ENCODE measurements at regions not wholly inside any gene's neighbourhood (a gene's known extent, or its start where the extent isn't known, plus 50 kb on each side); places are given as distances from the start of the nearest gene placed in this dataset.
A peak's percentile ranks its signal among the peaks of the same experiment; 100 is the strongest.

DNA sequence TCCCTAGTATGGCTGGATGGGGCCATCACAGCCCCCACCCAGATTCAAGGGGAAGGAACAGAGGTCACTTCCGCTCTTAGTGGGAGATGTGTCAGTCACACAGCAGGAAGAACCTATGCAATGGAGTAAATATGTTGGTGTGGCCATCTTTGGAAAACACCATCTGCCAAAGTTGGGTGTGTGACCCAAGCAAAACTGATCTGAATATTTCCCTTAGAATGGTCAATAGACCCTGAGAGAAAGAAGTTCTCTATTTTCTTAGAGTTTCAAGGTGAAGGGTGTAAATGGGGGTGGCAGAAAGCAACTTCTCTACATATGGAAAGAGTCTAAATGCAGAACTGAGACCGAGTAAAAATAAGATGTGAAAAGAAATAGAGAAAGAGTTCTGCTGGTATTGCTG, 212.7 kb downstream of the ESM1 start:
- DNase-seq (ENCODE audit: low read depth in 2 of 2): no peak

DNA sequence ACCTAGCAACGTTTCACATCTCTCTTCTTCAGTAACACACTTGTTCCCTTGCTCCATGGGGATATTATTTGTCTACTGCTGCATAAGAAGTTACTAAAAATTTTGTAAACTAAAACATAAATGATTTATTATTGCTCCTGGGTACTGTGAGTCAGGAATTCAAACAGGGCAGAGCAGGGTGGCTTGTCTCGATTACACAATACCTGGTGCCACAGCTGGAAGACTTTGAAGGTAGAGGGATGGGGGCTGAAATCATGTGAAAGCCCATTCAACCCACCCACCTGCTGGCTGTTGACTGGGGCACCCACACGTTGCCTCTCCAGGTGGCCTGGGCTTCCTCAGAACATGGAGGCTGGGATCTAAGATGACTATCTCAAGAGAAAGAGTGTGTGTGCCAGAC, 213.2 kb downstream of the ESM1 start:
- DNase-seq (ENCODE audit: low read depth in 2 of 2): no peak

DNA sequence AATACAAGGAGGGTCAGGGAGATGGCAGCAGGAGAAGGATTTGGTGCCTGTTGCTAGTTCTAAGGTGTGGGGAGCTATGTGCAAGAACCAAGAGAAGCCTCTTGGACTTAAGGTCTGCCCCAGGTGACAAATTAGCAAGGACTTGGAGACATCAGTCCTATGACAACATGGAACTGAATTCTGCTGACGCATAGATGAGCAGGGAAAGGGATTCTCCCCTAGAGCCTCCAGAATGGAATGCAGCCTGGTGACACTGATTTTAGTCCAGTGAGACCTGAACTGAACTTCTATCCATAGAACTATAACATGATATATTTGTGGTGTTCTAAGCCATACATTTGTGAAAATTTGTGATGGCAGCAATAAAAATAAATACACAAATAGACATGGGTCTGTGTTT, 215.6 kb downstream of the ESM1 start:
- no peak for DNase-seq (ENCODE audit: low read depth in 2 of 2)

DNA sequence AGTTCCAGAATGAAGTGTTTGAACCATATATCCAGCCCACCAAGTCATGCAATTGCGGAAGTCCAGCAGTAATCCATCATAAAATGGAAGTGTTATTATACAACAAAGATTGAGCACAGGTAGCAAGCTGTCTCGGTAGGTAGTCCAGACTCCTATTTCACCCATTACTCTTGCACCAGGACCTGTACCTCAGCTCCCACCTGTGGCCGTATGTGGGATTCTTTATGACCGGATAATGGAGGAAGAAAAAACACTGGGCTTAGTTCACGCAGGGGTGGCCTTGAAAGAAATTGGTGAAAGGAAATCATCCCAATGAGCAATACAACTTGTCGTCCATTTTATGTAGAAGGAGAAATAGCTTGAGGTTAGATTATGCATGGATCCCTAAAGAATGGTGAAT, 216.3 kb downstream of the ESM1 start:
- no peak for DNase-seq (ENCODE audit: low read depth in 2 of 2)

DNA sequence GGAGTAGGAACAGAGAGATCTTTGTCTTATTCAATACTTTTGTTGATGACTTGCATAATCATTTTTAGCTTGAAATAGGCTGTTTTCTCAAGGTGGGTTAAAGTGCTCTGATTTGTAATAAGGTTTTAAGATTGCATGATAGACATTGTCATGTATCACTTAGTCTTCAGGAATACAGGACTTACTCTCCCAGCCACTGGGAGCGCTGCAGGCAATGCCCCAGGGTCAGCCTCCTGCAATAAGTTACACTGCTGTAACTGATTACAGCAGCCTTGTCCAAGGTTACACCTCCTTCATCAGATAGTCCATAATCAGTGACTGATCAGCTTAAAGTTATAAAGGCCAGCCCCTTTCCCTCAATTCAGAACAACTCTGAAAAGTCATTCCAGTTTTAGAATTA, 218.6 kb downstream of the ESM1 start:
- no peak for DNase-seq (ENCODE audit: low read depth in 2 of 2)

DNA sequence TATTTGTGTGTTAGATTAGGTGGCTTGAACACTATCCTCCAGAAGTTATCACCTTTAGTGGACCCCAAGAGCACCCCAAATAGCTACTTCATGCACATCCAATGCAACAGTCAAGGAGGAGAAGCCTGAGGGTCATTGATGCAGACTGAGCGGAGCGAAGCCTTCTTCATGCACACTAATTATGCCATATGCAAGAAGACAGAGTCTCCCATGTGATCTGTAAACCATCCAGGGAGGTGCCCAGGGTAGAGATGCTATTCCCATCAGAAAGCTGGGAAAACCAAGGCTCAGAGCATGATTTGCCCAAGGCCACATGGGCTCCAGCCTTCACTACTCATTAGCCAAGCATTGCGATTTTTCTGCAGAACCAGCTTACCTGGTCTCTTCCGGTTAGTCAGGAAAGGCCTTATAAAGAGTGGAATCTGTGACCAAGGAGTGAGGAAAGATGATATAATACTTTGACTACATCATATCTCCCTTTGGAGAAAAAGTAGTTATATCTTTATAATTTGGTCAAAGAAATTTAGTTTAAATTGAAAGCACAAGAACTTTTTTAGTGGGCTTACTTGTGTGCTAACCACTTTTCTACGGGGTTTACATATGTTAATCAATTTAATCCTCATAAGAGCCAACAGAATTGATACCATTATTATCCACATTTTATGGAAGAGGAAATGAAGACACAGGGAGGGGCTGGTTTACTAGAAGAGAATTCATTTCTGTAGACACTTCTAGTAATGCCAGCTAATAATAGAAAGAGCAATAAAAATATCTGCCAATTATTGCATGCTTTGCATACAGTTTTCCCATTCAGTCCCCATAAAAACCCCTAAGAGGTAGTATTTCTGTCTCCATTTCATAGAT, 220.0 kb downstream of the ESM1 start:
- no peak for DNase-seq (ENCODE audit: low read depth in 2 of 2)

DNA sequence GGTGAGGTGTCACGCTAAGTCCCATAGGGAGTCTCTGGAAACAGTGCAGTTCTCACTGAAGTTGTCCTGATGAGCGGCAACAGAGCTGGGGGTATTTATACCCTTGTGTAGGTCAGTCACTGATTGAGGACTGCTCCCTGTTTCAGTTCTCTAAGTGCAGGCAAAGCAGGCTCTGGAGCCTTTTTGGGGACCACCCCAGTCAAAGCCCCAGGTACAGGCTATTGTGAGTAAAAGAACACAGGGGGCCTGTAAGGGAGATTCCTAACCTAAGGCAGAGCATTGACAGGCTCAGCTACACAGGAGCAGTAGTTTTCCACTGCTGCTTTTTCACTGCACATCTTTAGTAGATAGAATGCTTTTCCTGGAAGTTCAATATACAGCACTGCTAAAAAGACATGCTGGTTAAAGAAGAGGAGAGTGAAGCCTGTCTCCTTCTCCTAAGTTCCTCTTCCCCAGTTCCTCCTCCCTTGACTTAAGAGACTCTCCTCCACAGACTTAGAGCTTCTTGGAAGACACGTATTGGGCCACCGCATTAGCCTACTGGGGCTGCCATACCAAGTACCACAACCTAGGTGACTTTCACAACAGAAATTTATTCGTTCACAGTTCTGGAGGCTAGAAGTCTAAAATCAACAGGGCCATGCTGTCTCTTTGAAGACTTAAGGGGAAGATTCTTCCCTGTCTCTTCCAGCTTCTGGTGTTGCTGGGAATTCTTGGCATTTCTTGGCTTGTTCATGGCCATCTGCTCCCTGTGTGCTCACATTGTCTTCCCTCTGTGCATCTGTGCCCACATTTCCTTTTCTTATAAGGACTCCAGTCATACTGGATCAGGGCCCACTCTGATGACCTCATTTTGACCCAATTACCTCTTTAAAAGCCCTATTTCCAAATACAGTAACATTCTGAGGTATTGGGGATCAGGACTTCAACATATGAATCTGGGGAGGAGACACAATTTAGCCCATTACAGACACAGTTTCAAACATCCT, 221.0 kb downstream of the ESM1 start:
- DNase-seq (ENCODE audit: low read depth in 2 of 2): peak in 1 of 2 experiments; percentile 21

DNA sequence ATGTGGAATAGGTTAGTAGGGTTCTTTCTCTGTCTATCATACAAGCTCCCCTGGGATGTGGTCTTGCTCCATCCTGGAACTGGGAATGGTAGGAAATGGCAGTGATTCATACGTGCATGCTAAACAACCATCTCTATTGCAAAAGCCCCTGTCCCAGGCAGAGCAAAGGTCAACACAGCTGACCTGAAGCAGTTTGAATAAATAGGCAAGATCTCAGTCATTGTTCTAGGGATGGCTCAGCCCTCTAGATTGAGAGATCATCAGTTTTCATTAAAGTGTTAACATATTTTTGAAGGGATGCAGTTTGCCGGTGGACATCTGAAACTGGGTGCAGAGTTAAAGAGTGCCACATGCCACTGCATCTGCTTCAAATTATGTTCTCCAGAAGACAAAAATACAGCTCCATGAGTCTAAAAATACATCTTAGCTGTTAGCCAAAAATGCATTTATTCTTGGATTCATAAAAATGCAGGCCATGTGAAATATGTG, 224.1 kb downstream of the ESM1 start:
- peak; percentile 99 to 100 for DNase-seq (ENCODE audit: low read depth in 2 of 2)

DNA sequence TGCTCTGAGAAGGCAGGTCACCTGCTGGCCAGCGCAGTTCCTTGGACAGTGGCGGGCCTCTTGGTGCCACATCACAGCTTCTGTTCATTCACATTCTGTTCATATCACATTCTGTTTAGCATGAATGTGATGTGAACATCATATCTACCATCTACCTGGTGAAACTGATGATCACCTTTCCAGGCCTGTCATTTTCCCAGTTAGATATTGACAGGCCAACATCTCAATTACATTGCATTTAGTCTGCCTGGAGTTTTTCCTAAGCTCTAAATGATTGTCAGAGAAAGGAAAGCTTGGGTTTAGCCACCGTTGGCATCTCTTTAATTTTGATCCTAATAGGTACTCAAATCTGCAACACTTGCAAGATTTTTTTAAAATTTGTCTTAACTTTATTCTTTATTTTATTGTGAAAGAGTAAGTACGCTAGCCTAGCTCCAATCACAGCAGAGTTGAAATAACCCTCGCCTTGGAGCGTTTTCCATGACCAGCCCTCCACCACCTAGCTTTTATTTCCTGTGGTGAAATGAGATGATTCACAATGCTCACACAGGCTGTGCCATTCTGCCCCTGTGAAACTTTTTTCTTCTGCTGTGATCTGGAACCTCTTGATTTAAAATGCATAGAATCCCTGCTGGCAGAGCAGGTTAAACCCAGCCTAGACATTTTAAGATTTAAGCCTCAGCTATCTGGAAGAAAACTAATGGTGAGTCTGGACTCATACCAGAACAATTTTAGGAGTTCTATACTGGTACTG, 225.0 kb downstream of the ESM1 start:
- no peak for DNase-seq (ENCODE audit: low read depth in 2 of 2)

DNA sequence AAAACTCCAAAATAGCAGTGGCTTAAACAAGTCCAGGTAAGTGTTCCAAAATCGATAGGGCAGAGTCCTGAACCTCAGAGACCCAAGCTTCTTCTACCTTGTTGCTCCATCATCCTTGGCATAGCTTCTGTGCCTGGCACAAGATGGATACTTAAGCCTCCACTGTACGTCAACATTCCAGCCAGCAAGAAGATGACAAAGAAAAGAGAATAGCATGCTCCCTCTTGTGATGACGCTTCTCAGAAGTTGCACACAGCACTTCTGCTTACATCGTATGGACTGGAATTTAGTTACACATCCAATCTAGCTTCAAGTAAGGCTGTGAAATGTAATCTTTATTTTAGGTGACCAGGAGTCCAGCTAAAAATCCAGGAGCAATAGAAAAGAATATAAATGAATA, 227.4 kb downstream of the ESM1 start:
- DNase-seq (ENCODE audit: low read depth in 2 of 2): peak; percentile 65 to 66

DNA sequence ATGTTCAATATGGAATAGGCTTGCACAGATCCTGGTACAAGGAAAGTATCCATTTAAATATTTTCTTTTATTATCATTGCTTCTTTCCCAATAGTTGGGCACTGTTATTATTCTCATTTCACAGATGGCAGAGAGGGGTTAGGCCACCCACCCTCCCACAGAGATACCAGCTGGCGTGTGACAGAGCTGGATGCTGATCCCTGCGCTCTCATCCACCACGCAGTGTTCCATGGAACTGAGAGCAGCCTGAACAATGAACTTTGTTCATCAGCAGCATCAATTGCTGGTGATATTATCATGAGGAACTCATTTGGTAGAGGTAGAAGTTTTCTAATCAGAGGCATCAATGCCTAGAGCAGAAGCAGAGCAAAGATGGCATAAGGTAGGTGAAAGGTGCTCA, 227.9 kb downstream of the ESM1 start:
- DNase-seq (ENCODE audit: low read depth in 2 of 2): no peak

DNA sequence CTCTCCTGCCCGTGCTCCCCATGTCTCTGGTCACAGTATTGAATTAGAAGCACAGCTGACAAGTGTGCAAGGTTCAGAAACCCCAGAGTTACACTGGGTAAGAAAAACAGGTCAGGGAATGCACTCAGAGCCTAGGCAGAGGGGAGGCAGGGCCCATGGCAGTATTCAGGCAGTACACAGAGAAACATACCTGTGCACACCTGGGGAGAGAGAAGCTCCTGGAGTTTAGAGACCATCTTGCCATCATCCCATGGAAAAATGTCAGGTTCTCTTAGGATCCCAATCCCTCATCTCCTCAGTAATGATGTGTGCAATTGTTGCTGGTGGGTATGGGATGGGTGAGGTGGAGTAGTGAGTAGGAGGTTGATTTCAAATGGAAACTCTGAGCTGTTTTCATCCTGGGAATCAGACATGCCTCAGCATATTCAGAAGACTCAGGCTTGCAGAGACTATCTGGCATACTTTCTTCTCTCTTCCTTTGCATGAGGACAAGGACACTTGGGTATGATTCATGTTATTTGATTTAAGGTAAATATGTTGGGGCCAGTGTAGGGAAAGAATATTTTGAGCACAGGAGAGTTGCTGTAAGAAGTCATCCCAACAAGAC, 228.5 kb downstream of the ESM1 start:
- DNase-seq (ENCODE audit: low read depth in 2 of 2): no peak

DNA sequence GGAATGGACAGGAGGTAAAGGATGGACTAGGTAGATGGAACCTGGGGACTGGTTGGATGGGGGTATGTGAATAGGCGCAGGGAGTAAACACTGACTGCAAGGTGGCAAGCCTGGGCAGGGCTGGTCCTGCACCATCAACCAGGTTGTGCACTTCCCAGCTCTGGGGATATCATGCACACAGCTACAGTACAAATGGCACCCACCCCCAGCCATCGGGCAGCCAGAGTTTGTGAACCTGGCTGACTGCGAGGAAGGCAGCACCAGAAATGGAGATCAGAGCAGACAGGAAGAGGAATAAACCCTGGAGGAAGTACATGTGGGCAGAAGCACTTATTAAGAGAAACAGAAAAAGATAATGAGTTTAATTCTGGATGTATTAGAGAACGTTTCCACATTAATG, 229.1 kb downstream of the ESM1 start:
- DNase-seq (ENCODE audit: low read depth in 2 of 2): no peak

DNA sequence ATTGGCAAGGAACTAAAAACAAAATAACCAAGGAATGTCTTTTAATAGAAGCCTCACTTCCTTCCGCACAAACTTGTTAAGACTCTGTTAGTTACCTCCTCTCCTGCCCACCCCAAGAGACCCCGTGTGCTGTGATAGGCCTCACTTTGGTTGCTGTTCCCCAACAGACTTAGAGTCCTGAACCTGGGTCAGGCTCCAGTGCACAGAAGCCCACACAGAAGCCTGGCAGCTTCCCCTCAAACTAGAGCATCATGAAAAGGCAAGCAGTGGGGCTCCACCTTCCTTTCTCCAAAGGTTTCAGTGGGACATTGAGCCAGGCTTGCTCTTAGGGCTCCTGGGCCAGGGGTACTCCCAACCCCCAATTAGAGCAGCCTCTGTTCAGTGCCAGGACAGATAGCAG, 230.5 kb downstream of the ESM1 start:
- DNase-seq (ENCODE audit: low read depth in 2 of 2): no peak

DNA sequence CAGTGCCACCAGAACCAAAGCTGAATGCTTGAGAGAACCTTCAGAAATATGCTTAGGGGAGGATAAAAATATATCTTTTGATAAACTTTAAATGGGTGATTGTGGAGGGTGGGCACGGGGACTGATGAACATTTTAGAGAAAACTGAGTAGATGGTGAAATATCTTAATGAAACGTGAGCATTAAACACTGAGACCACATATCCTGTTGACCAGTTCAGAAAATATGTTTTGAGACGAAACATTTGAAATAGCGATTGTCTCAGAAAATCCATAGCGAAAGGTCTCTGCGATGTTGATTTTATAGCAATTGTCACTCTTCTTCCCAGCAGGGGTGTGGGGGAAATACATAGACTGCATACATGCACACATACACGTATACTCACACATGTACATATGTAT, 231.0 kb downstream of the ESM1 start:
- DNase-seq (ENCODE audit: low read depth in 2 of 2): no peak

DNA sequence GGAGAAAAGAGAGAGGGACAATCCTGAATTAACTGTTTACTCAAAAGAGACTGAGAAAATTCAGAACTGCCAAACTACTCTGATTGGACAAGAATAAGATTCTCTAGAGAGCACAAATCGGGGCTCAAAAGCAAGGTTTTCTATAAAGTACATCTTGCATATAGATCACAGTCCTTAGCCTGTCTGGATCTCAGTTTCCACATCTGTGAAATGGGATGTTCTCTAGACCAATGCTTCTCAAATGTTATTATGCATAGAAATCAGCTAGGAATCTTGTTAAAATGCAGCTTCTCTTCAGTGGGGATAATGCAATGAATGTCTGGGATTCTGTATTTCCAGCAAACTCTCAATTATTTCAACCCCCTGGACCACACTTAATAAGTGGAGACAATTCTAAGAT, 231.6 kb downstream of the ESM1 start:
- no peak for DNase-seq (ENCODE audit: low read depth in 2 of 2)

DNA sequence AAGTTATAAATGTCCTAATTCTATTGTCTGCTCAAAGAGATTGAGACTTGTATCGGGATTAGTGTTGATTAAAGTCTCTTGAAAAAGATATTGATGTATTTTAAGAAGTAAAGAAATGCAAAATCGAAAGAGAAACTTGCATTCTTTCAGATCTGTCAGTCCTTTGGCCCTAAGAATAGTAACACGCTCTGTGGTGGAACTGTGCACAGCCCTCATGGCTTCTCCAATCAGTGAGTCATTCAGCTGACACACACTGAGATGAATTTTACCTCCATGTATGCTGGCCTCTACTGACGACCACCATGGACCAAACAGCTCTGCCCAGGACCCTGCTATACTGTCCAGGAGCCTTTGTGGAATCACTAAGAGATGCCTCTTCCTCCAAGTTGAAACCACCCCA, 232.4 kb downstream of the ESM1 start:
- DNase-seq (ENCODE audit: low read depth in 2 of 2): peak in 1 of 2 experiments; percentile 36

DNA sequence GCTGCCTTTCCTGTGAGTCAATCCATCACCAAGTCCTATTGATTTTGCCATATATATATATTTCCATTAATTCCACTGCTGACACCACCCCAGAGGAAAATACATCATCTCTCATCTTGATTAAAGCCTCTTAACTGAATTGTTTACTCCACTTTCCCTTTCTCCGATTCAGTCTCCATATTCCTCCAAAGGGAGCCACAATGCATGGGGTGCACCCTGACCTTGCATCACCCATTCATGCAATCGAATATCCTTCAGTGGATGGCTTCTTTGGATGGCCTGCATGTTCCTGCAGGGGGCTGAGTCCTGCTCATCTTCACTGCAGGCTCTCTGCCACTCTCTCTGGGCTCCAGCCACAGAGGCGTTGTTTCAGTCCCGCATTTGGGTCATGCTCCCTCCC, 231.0 kb downstream of the SNX18 start:
- no peak for DNase-seq (ENCODE audit: low read depth in 2 of 2)

DNA sequence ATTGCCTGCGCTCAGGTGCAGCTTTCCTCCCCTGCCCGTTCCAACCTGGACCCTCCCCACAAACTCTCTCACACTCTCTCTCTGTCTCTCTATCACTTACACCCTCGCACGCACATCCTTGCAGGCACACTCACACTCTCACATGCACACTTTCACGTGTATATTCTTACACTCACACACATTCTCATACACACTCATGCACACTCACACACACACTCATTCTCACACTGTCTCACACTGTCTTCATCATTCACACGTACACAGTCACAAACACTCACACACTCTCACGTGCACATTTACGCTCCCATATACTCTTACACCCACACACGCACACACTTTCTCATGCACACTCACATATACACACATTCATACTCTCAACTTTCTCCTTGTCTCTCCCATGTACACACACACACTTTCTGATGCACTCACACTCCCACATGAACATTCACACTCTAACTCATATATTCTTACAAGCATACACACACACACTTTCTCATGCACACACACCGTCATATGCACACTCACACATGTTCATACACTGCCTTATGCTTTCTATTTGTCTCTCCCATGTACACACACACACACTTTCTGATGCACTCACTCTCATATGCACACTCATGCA, 229.3 kb downstream of the SNX18 start:
- DNase-seq (ENCODE audit: low read depth in 2 of 2): no peak

DNA sequence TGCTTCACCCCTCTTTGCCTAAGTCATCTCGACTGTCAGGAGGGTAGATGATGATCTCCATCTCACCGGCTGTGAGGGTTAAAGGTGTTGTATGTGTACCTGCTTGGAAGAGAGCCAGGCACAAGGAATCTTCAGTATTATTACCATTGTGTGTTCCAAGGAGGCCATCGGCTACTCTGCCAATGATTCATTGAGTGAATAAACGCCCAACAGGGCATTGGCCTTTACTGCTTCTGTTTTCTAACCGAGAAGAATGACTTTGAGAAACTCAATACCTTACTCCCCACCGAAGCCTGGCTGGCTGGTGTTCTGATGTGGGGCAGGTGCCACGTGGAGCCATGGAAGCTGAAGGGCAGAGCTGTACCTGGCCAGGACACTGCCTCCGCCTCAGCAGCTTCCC, 228.8 kb downstream of the SNX18 start:
- DNase-seq (ENCODE audit: low read depth in 2 of 2): no peak

DNA sequence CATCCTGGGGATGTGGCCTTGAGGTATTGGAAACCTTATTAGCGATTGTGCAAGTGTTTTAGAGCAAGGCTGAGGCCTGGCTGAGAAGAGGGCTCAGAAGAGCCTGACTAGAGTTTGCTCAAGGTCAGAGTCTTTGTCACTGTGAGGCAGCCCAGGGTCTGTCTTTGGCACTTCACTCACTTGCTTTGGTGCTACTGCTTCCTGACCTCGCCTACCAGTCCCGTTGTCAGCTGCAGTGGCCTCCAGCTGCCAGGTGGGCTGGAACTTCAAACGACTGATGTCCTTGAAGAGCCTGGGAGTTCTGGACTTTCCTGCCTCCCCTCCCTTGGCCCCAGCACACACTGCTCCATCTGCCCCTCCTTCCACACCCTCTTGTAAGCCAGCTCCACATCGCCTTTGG, 228.0 kb downstream of the SNX18 start:
- DNase-seq (ENCODE audit: low read depth in 2 of 2): no peak
